GM23248 (cell line): ENCODE measurements at regions not wholly inside any gene's neighbourhood (a gene's known extent, or its start where the extent isn't known, plus 50 kb on each side); places are given as distances from the start of the nearest gene placed in this dataset.

Experiments
- DNase-seq: peaks from one replicate; pipeline ENCODE4 v3.0.0-alpha.2; 2015
- H2AFZ ChIP-seq: fragments of 200-600 bp; sonication (generic); 2 replicates; pipeline ENCODE4 v1.6.1; 2016; ENCODE audit warnings: antibody characterized with exemption
- H3F3A ChIP-seq: fragments of 200-600 bp; sonication (generic); 2 replicates; pipeline ENCODE4 v1.6.1; 2016; ENCODE audit warnings: mild to moderate bottlenecking, antibody characterized with exemption, mixed run types; ENCODE audit not compliant: insufficient read depth
- H3K27ac ChIP-seq: fragments of 200-600 bp; sonication (generic); 2 replicates; pipeline ENCODE4 v1.5.1; 2016; ENCODE audit warnings: mild to moderate bottlenecking
- H3K27me3 ChIP-seq: fragments of 200-600 bp; sonication (generic); replicated peaks from 2 replicates; pipeline ENCODE4 v1.6.1; 2016; ENCODE audit warnings: mild to moderate bottlenecking; ENCODE audit not compliant: insufficient read depth
- H3K36me3 ChIP-seq: fragments of 200-600 bp; sonication (generic); 2 replicates; pipeline ENCODE4 v1.6.1; 2016; ENCODE audit warnings: low read depth, mild to moderate bottlenecking
- H3K4me1 ChIP-seq: fragments of 200-600 bp; sonication (generic); 2 replicates; pipeline ENCODE4 v1.6.1; 2016; ENCODE audit warnings: mild to moderate bottlenecking; ENCODE audit not compliant: insufficient read depth
- H3K4me2 ChIP-seq: fragments of 200-600 bp; sonication (generic); one replicate; pipeline ENCODE4 v1.6.1; 2016; ENCODE audit warnings: mild to moderate bottlenecking; ENCODE audit not compliant: unreplicated experiment
- H3K4me3 ChIP-seq: fragments of 200-600 bp; sonication (generic); 2 replicates; pipeline ENCODE4 v1.5.1; 2016; ENCODE audit warnings: mild to moderate bottlenecking
- H3K79me2 ChIP-seq: fragments of 200-600 bp; sonication (generic); 2 replicates; pipeline ENCODE4 v1.6.1; 2016; ENCODE audit warnings: mild to moderate bottlenecking; ENCODE audit not compliant: insufficient read depth
- H3K9ac ChIP-seq: fragments of 200-600 bp; sonication (generic); 2 replicates; pipeline ENCODE4 v1.6.1; 2016; ENCODE audit warnings: mild to moderate bottlenecking
- H3K9me2 ChIP-seq: fragments of 200-600 bp; sonication (generic); 2 replicates; pipeline ENCODE4 v1.6.1; 2016; ENCODE audit warnings: mixed run types, mild to moderate bottlenecking, moderate library complexity; ENCODE audit not compliant: insufficient read depth
- H3K9me3 ChIP-seq: fragments of 200-600 bp; sonication (generic); one replicate; pipeline ENCODE4 v1.6.1; 2017; ENCODE audit warnings: low read depth
- H4K20me1 ChIP-seq: fragments of 200-600 bp; sonication (generic); 2 replicates; pipeline ENCODE4 v1.6.0; 2016; ENCODE audit not compliant: insufficient read depth
- EZH2 ChIP-seq: fragments of 200-600 bp; sonication (generic); IDR thresholded peaks from 2 replicates; pipeline ENCODE4 v1.6.1; 2018; ENCODE audit warnings: antibody characterized with exemption, mild to moderate bottlenecking; ENCODE audit not compliant: insufficient read depth, poor library complexity, severe bottlenecking
- EZH2phosphoT487 ChIP-seq: fragments of 200-600 bp; sonication (generic); IDR thresholded peaks from 2 replicates; pipeline ENCODE4 v1.6.1; 2018; ENCODE audit warnings: antibody characterized with exemption, moderate library complexity, mild to moderate bottlenecking, low read depth; ENCODE audit not compliant: insufficient read depth
- WGBS, 2 experiments: methylation state at CpG; one replicate each; pipeline ENCODE4 v1.1.6; 2015 to 2017; ENCODE audit warnings: low lambda C conversion rate in 2 of 2, low coverage in 1 of 2; ENCODE audit errors: missing lambda C conversion rate in 2 of 2; 5-methylcytosine and 5-hydroxymethylcytosine counted together
- in situ Hi-C: fragments of 300-500 bp; cut with MboI; formaldehyde crosslinking; loops from 2 replicates; pipeline ENCODE4 v1.15.0; 2020

- Histone ChIP-seq H3K27ac (no peak overlapping the region), H3K4me1 (no peaks in the 10 kb centered on the region), H3K4me3 (no peak overlapping the region), H3K79me2 (no peaks in the 10 kb centered on the region), H2AFZ (no peak overlapping the region), H3K9me3 (no peaks in the 10 kb centered on the region), H3K4me2 (no peak overlapping the region), H3K9ac (no peak overlapping the region), H3K27me3 (no peaks in the 10 kb centered on the region), H3K36me3 (no peaks in the 10 kb centered on the region), H3K9me2 (no peaks in the 10 kb centered on the region), H4K20me1 (no peaks in the 10 kb centered on the region), H3F3A (no peaks in the 10 kb centered on the region)
- in situ Hi-C loops, result no loop called here
- DNase-seq, result no peak
- 22 to 35% methylated on average over 4 of the region's 4 CpGs for WGBS, 2 experiments
- TF ChIP-seq EZH2phosphoT487, result no peak
- no peak for TF ChIP-seq EZH2
These were observed 973.3 kb downstream of the PCDH18 start for GRCh38 chr4:136558940-136559494.

DNA sequence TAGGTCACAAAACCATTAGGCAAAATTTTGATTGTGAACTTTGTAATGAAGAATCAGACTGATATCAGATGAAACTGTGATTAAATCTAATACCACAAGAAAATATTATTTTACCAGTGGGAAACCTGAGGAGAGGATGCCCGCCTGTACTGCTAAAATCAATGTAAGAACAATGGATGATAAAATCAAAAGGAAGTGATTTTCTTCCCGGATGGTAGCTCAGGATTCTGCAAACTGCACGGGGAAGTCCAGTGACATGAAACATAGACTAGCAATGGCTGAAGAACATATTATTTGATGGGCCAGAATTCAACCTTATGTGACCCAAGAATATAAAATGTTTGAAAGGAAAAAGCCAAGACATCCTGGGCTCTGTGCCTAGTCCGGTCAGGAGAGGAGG, 974.9 kb downstream of the PCDH18 start:
- no peaks in the 10 kb centered on the region for H3K27me3 ChIP-seq
- in situ Hi-C loops, result no loop called here
- H2AFZ ChIP-seq, result no peak overlapping the region
- no peaks in the 10 kb centered on the region for H4K20me1 ChIP-seq
- H3K4me1 ChIP-seq, result no peaks in the 10 kb centered on the region
- H3K9me2 ChIP-seq, result no peaks in the 10 kb centered on the region
- no peak for DNase-seq
- H3K4me3 ChIP-seq, result no peak overlapping the region
- TF ChIP-seq EZH2phosphoT487 (no peak), EZH2 (no peak)
- H3F3A ChIP-seq, result no peaks in the 10 kb centered on the region
- H3K27ac ChIP-seq, result no peak overlapping the region
- 10 to 21% methylated on average over 4 of the region's 4 CpGs for WGBS, 2 experiments
- H3K9me3 ChIP-seq, result no peaks in the 10 kb centered on the region
- no peak overlapping the region for H3K9ac ChIP-seq
- no peak overlapping the region for H3K4me2 ChIP-seq
- no peaks in the 10 kb centered on the region for H3K36me3 ChIP-seq
- H3K79me2 ChIP-seq, result no peaks in the 10 kb centered on the region

DNA sequence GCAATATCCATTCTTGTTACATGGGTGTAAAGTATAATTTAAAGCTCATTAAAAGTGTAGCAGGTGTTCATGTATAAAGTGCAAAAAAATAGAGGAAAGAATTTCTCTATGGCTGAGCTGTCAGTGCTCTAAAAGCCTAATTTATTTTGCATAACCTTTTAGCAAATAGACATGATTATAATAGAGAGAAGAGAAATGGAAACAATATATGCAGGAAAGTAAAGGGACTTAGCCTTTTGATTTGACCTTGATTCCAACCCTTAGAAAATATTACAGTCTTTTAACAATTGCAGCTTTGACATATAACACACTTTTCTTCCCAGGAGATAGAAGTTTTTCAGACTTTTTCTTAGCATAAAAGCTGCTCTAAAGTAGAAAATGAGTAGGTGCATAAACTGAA, 978.3 kb downstream of the PCDH18 start:
- no peak overlapping the region for H3K9ac ChIP-seq
- H3K27me3 ChIP-seq, result no peaks in the 10 kb centered on the region
- H3K9me3 ChIP-seq, result peaks cover 3% of the 10 kb centered on the region
- H3K27ac ChIP-seq, result no peak overlapping the region
- H3K4me2 ChIP-seq, result no peak overlapping the region
- no peak overlapping the region for H3K4me3 ChIP-seq
- H3K36me3 ChIP-seq, result no peaks in the 10 kb centered on the region
- DNase-seq, result no peak
- H3K9me2 ChIP-seq, result no peaks in the 10 kb centered on the region
- H2AFZ ChIP-seq, result no peak overlapping the region
- no peaks in the 10 kb centered on the region for H3K4me1 ChIP-seq
- H4K20me1 ChIP-seq, result no peaks in the 10 kb centered on the region
- no peaks in the 10 kb centered on the region for H3F3A ChIP-seq
- TF ChIP-seq EZH2, result no peak
- TF ChIP-seq EZH2phosphoT487, result no peak
- in situ Hi-C loops, result no loop called here
- no peaks in the 10 kb centered on the region for H3K79me2 ChIP-seq

DNA sequence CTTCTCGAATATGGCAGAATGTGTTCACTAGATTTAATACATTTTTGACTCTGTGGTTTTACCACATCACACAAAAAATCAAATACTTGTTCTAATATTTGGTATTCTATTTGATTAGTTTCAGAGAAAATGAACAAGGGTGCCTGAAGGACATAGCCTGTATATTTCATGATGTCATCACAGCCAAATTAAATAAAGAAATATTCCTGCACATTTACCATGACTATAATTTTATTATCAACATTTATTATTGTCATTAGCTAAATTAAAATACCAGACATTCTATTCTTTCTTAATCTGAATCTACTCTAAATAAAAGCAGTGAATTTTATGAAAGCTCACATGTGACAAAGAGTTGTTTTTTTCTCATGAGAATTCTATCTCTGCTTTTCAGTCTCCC, 980.5 kb downstream of the PCDH18 start:
- H3K36me3 ChIP-seq, result no peaks in the 10 kb centered on the region
- H3K79me2 ChIP-seq, result no peaks in the 10 kb centered on the region
- TF ChIP-seq EZH2, result no peak
- TF ChIP-seq EZH2phosphoT487, result no peak
- no peak overlapping the region for H3K27ac ChIP-seq
- peaks cover 3% of the 10 kb centered on the region for H3K9me3 ChIP-seq
- H3K4me2 ChIP-seq, result no peak overlapping the region
- no peaks in the 10 kb centered on the region for H3F3A ChIP-seq
- no peaks in the 10 kb centered on the region for H3K4me1 ChIP-seq
- no peaks in the 10 kb centered on the region for H3K27me3 ChIP-seq
- H2AFZ ChIP-seq, result no peak overlapping the region
- H3K4me3 ChIP-seq, result no peak overlapping the region
- WGBS, 2 experiments, result 4 to 5% methylated on average over 1 of the region's 1 CpG
- no peak for DNase-seq
- H3K9ac ChIP-seq, result no peak overlapping the region
- no peaks in the 10 kb centered on the region for H4K20me1 ChIP-seq
- in situ Hi-C loops, result no loop called here
- no peaks in the 10 kb centered on the region for H3K9me2 ChIP-seq

DNA sequence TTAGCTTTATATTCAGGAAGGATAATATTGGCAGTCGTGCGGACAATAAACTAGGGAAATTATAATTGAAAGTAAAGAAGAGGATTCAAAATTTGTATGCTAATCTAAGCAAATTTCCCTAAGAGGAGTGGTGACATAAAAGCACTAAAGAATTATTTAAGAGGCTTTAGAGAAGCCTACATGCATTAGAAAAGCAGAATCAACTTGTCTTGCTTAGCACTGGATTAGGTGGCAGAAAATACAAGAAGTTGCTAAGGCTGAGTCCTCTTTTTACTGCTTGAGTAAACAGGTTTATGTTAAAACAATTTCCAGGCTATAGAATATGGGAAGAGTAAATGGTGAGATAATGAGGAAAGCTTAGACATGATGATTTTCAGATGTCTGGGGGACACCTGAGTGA, 991.5 kb downstream of the PCDH18 start:
- in situ Hi-C loops, result no loop called here
- no peak for DNase-seq
- H3K27ac ChIP-seq, result no peak overlapping the region
- H3K4me1 ChIP-seq, result no peaks in the 10 kb centered on the region
- no peak overlapping the region for H3K4me3 ChIP-seq
- H3K36me3 ChIP-seq, result no peaks in the 10 kb centered on the region
- no peaks in the 10 kb centered on the region for H3K9me2 ChIP-seq
- no peaks in the 10 kb centered on the region for H3K27me3 ChIP-seq
- no peak overlapping the region for H3K4me2 ChIP-seq
- H3K9me3 ChIP-seq, result no peaks in the 10 kb centered on the region
- H4K20me1 ChIP-seq, result no peaks in the 10 kb centered on the region
- no peak overlapping the region for H3K9ac ChIP-seq
- H3F3A ChIP-seq, result no peaks in the 10 kb centered on the region
- WGBS, 2 experiments, result 64 to 70% methylated on average over 2 of the region's 2 CpGs
- H3K79me2 ChIP-seq, result no peaks in the 10 kb centered on the region
- no peak for TF ChIP-seq EZH2phosphoT487
- TF ChIP-seq EZH2, result no peak
- no peak overlapping the region for H2AFZ ChIP-seq
